A549 (cell line): ENCODE measurements at regions not wholly inside any gene's neighbourhood (a gene's known extent, or its start where the extent isn't known, plus 50 kb on each side); places are given as distances from the start of the nearest gene placed in this dataset.

Source experiments
- ATAC-seq, 2 experiments: fragments of 200-7000 bp in 1 of 2; fragments of >200 bp in 1 of 2; cut with Nextera tagmentation in 1 of 2; cut with Tn5 transposase in 1 of 2; 3 replicates each; pipeline versions ENCODE4 v1.8.0 to v1.9.1; 2018 to 2020; ENCODE audit warnings: mild to moderate bottlenecking in 1 of 2, moderate library complexity in 1 of 2
- CTCF ChIA-PET: fragments of 300-600 bp; sonication (Branson Sonifier 250); formaldehyde crosslinking; extraction: SDS; loops from one replicate; lab custom pipeline; 2021; ENCODE audit warnings: antibody characterized with exemption, inconsistent platforms; lab: Yijun Ruan, JAX
- POLR2A ChIA-PET: fragments of 350-600 bp; formaldehyde crosslinking; extraction: SDS; loops from one replicate; lab custom pipeline; 2021; ENCODE audit warnings: antibody characterized with exemption, inconsistent platforms; lab: Yijun Ruan, JAX
- DNase-seq, 2 experiments: peaks; one replicate each; pipeline versions ENCODE4 v3.0.0 to v3.0.0-alpha.2; 2011 to 2016; ENCODE audit warnings: low read depth in 1 of 2, low spot score in 1 of 2
- FAIRE-seq: peaks from 2 replicates; lab custom pipeline; 2011; peaks lifted over from hg19 to GRCh38; lab: Jason Lieb, UNC
- H3K27ac ChIP-seq, 2 experiments: fragments of >200 bp; sonication (Bioruptor Twin); formaldehyde crosslinking; 3 replicates each; pipeline ENCODE4 v1.5.1; 2016 to 2017
- H3K4me1 ChIP-seq: fragments of >200 bp; sonication (Bioruptor Twin); formaldehyde crosslinking; 3 replicates; pipeline ENCODE4 v1.6.1; 2016
- H3K4me2 ChIP-seq: fragments of >200 bp; sonication (Bioruptor Twin); formaldehyde crosslinking; 3 replicates; pipeline ENCODE4 v1.6.1; 2016
- H3K4me3 ChIP-seq: fragments of >200 bp; sonication (Bioruptor Twin); formaldehyde crosslinking; 3 replicates; pipeline ENCODE4 v1.5.1; 2016
- H3K9me3 ChIP-seq: fragments of >200 bp; sonication (Bioruptor Twin); formaldehyde crosslinking; 3 replicates; pipeline ENCODE4 v1.6.1; 2016
- BHLHE40 ChIP-seq: IDR thresholded peaks from 2 replicates; pipeline ENCODE4 v1.6.1; 2012; ENCODE audit warnings: low read depth, low read length, inconsistent platforms
- CBX8 ChIP-seq: fragments of 200-600 bp; sonication (generic); IDR thresholded peaks from 2 replicates; pipeline ENCODE4 v1.6.1; 2016
- CEBPB ChIP-seq, 2 experiments: fragments of >200 bp in 1 of 2; sonication (Bioruptor Twin) in 1 of 2; formaldehyde crosslinking in 1 of 2; IDR thresholded peaks; 2 replicates each; pipeline ENCODE4 v1.6.1; 2012 to 2016
- CHD2 ChIP-seq: fragments of 150-350 bp; IDR thresholded peaks from 2 replicates; pipeline ENCODE4 v1.6.1; 2014; ENCODE audit warnings: low read length; ENCODE audit not compliant: partially characterized antibody
- E2F6 ChIP-seq: IDR thresholded peaks from 2 replicates; pipeline ENCODE4 v1.6.1; 2012; ENCODE audit warnings: low read depth, borderline replicate concordance
- EHMT2 ChIP-seq: fragments of 200-600 bp; sonication (generic); IDR thresholded peaks from 2 replicates; pipeline ENCODE4 v1.6.1; 2016; ENCODE audit warnings: antibody characterized with exemption, low read depth, mild to moderate bottlenecking, moderate library complexity
- EP300 ChIP-seq, 2 experiments: fragments of >200 bp; sonication (Bioruptor Twin); formaldehyde crosslinking; IDR thresholded peaks; 2 replicates in 1 of 2; 3 replicates in 1 of 2; pipeline ENCODE4 v1.6.1; 2016 to 2017
- FOSB ChIP-seq: fragments of 250-450 bp; sonication (Bioruptor Pico); IDR thresholded peaks from 2 replicates; pipeline ENCODE4 v1.5.0; 2020; ENCODE audit warnings: mild to moderate bottlenecking, moderate library complexity
- HMGXB4 ChIP-seq: fragments of 250-450 bp; sonication (Bioruptor Pico); IDR thresholded peaks from 2 replicates; pipeline ENCODE4 v1.5.0; 2021; ENCODE audit warnings: mild to moderate bottlenecking, moderate library complexity, borderline replicate concordance
- HOXA7 ChIP-seq: fragments of 250-450 bp; sonication (Bioruptor Pico); IDR thresholded peaks from 2 replicates; pipeline ENCODE4 v1.5.0; 2020; ENCODE audit warnings: mild to moderate bottlenecking, moderate library complexity
- HOXB13 ChIP-seq: fragments of 250-450 bp; sonication (Bioruptor Pico); IDR thresholded peaks from 2 replicates; pipeline ENCODE4 v1.5.0; 2020; ENCODE audit warnings: low read depth, mild to moderate bottlenecking, moderate library complexity
- HOXB5 ChIP-seq: fragments of 250-450 bp; sonication (Bioruptor Pico); IDR thresholded peaks from 2 replicates; pipeline ENCODE4 v1.5.0; 2020; ENCODE audit warnings: mild to moderate bottlenecking, moderate library complexity
- JUN ChIP-seq, 2 experiments: fragments of >200 bp; sonication (Bioruptor Twin); formaldehyde crosslinking; IDR thresholded peaks; 2 replicates in 1 of 2; 3 replicates in 1 of 2; pipeline ENCODE4 v1.6.1; 2016 to 2017
- JUNB ChIP-seq: fragments of >200 bp; sonication (Bioruptor Twin); formaldehyde crosslinking; IDR thresholded peaks from 2 replicates; pipeline ENCODE4 v1.6.1; 2016
- KDM5A ChIP-seq: fragments of 200-600 bp; sonication (generic); IDR thresholded peaks from 2 replicates; pipeline ENCODE4 v1.6.1; 2016; ENCODE audit warnings: antibody characterized with exemption, mild to moderate bottlenecking
- MYC ChIP-seq: IDR thresholded peaks from 2 replicates; pipeline ENCODE4 v1.6.1; 2012; ENCODE audit warnings: mild to moderate bottlenecking, inconsistent platforms, low read length, improper control_type of control experiment, borderline replicate concordance
- NFE2L2 ChIP-seq: fragments of 150-350 bp; conservative IDR thresholded peaks from 2 replicates; pipeline ENCODE4 v1.6.1; 2014; ENCODE audit warnings: low read length
- NPAS2 ChIP-seq: fragments of 250-450 bp; sonication (Bioruptor Pico); IDR thresholded peaks from 2 replicates; pipeline ENCODE4 v1.8.0; 2022; ENCODE audit warnings: mild to moderate bottlenecking, moderate library complexity, borderline replicate concordance
- NR3C1 ChIP-seq: fragments of >200 bp; sonication (Bioruptor Twin); formaldehyde crosslinking; IDR thresholded peaks from 3 replicates; pipeline ENCODE4 v1.6.1; 2017
- PHF8 ChIP-seq: fragments of 200-600 bp; sonication (generic); IDR thresholded peaks from 2 replicates; pipeline ENCODE4 v1.6.1; 2016; ENCODE audit warnings: low read depth, mild to moderate bottlenecking, antibody characterized with exemption, moderate library complexity, borderline replicate concordance
- REST ChIP-seq: fragments of 200-600 bp; sonication (generic); IDR thresholded peaks from 2 replicates; pipeline ENCODE4 v1.6.1; 2016; ENCODE audit warnings: antibody characterized with exemption, mild to moderate bottlenecking, moderate library complexity
- RFX5 ChIP-seq: fragments of 450-650 bp; IDR thresholded peaks from 2 replicates; pipeline ENCODE4 v1.7.1; 2014; ENCODE audit warnings: antibody characterized with exemption, mild to moderate bottlenecking, moderate library complexity
- RNF2 ChIP-seq: fragments of 200-600 bp; sonication (generic); IDR thresholded peaks from 2 replicates; pipeline ENCODE4 v1.6.1; 2016; ENCODE audit warnings: low read depth, mild to moderate bottlenecking, antibody characterized with exemption, moderate library complexity, borderline replicate concordance
- SMC3 ChIP-seq: fragments of >200 bp; sonication (Bioruptor Twin); formaldehyde crosslinking; IDR thresholded peaks from 3 replicates; pipeline ENCODE4 v1.6.1; 2018; ENCODE audit warnings: inconsistent platforms
- TFCP2L1 ChIP-seq: fragments of 250-450 bp; sonication (Bioruptor Pico); IDR thresholded peaks from 2 replicates; pipeline ENCODE4 v1.5.0; 2021; ENCODE audit warnings: mild to moderate bottlenecking
- TP53 ChIP-seq: fragments of 250-450 bp; sonication (Bioruptor Pico); IDR thresholded peaks from 2 replicates; pipeline ENCODE4 v1.5.0; 2021; ENCODE audit warnings: mild to moderate bottlenecking, moderate library complexity
- ZFP36 ChIP-seq: fragments of 450-650 bp; IDR thresholded peaks from 2 replicates; pipeline ENCODE4 v1.6.1; 2014; ENCODE audit warnings: borderline replicate concordance; ENCODE audit not compliant: partially characterized antibody
- ZNF302 ChIP-seq: fragments of 250-450 bp; sonication (Bioruptor Pico); IDR thresholded peaks from 2 replicates; pipeline ENCODE4 v1.9.0; 2021; ENCODE audit warnings: inconsistent platforms, mild to moderate bottlenecking, moderate library complexity
- WGBS: methylation state at CpG from one replicate; pipeline ENCODE4 v1.1.6; 2017; ENCODE audit errors: missing lambda C conversion rate; 5-methylcytosine and 5-hydroxymethylcytosine counted together

GRCh38 chr4:138300616-138301015 is 58.5 kb upstream of the SLC7A11 start:
- POLR2A ChIA-PET, result no interaction called here
- no peak overlapping the region for H3K27ac ChIP-seq
- no peak overlapping the region for H3K4me3 ChIP-seq
- no peaks in the 10 kb centered on the region for H3K4me1 ChIP-seq
- FAIRE-seq (no peak), DNase-seq (no peak)
- H3K4me2 ChIP-seq, result no peak overlapping the region
- CTCF ChIA-PET, result no interaction called here
- no peaks in the 10 kb centered on the region for H3K9me3 ChIP-seq
- TF ChIP-seq HOXB5 (CRISPR knock-in tag) (no peak), PHF8 (no peak), NFE2L2 (no peak), RFX5 (no peak), HOXA7 (no peak), ZNF302 (CRISPR knock-in tag) (no peak), CHD2 (no peak), ZFP36 (no peak), EP300 (IDR thresholded peaks at IDR 0.05) (no peak), CEBPB (IDR thresholded peaks at IDR 0.05) (no peak), CBX8 (no peak), NPAS2 (CRISPR knock-in tag) (no peak), JUN (IDR thresholded peaks at IDR 0.05) (no peak)
- TF ChIP-seq, all 56 proteins: peak for 0
- no peak for ATAC-seq

- TF ChIP-seq EP300 (IDR thresholded peaks at IDR 0.05) (no peak), REST (no peak), KDM5A (no peak), ZFP36 (no peak), TP53 (CRISPR knock-in tag) (no peak), NPAS2 (CRISPR knock-in tag) (no peak), BHLHE40 (no peak), HMGXB4 (CRISPR knock-in tag) (no peak), HOXB5 (CRISPR knock-in tag) (no peak), SMC3 (no peak), NR3C1 (no peak), MYC (no peak), RFX5 (no peak), JUNB (no peak), RNF2 (no peak), TFCP2L1 (CRISPR knock-in tag) (no peak), E2F6 (no peak), FOSB (CRISPR knock-in tag) (no peak), EHMT2 (no peak), HOXB13 (no peak)
- Histone ChIP-seq H3K4me2 (no peak overlapping the region), H3K4me1 (no peaks in the 10 kb centered on the region), H3K9me3 (no peaks in the 10 kb centered on the region), H3K4me3 (no peak overlapping the region), H3K27ac (no peak overlapping the region)
- WGBS, result 91% methylated on average over 5 of the region's 5 CpGs
- CTCF ChIA-PET, result no interaction called here
- POLR2A ChIA-PET, result no interaction called here
- no peak for DNase-seq
- no peak for FAIRE-seq
- ATAC-seq, result no peak
Measured at GRCh38 chr4:138299881-138300280, 57.7 kb upstream of the SLC7A11 start.
